BE2C (cell line): ENCODE measurements at regions not wholly inside any gene's neighbourhood (a gene's known extent, or its start where the extent isn't known, plus 50 kb on each side); places are given as distances from the start of the nearest gene placed in this dataset.

Source experiments
- DNase-seq: peaks from one replicate; pipeline ENCODE4 v3.0.0-alpha.2; 2020
- H3K27me3 ChIP-seq: fragments of 250-450 bp; sonication (Bioruptor Pico); 2 replicates; pipeline ENCODE4 v1.5.1; 2020; ENCODE audit warnings: mild to moderate bottlenecking
- H3K36me3 ChIP-seq: fragments of 250-450 bp; sonication (Bioruptor Pico); 2 replicates; pipeline ENCODE4 v1.5.1; 2020; ENCODE audit warnings: mild to moderate bottlenecking
- H3K4me1 ChIP-seq: fragments of 250-450 bp; sonication (Bioruptor Pico); 2 replicates; pipeline ENCODE4 v1.5.1; 2020
- H3K4me3 ChIP-seq: 2 replicates; pipeline ENCODE4 v1.5.1; 2011; ENCODE audit warnings: low read depth, low read length
- H3K9me3 ChIP-seq: fragments of 250-450 bp; sonication (Bioruptor Pico); 2 replicates; pipeline ENCODE4 v1.5.1; 2020
- CTCF ChIP-seq: IDR thresholded peaks from 2 replicates; pipeline ENCODE4 v1.5.1; 2012; ENCODE audit warnings: mild to moderate bottlenecking, low read depth, low read length

- Histone ChIP-seq H3K27me3 (no peaks in the 10 kb centered on the region), H3K4me3 (no peak overlapping the region), H3K36me3 (no peaks in the 10 kb centered on the region), H3K4me1 (no peaks in the 10 kb centered on the region), H3K9me3 (no peaks in the 10 kb centered on the region)
- DNase-seq: no peak
- no peak for TF ChIP-seq CTCF
Observed at GRCh38 chr6:168778201-168778600, 337.2 kb downstream of the SMOC2 start.

DNA sequence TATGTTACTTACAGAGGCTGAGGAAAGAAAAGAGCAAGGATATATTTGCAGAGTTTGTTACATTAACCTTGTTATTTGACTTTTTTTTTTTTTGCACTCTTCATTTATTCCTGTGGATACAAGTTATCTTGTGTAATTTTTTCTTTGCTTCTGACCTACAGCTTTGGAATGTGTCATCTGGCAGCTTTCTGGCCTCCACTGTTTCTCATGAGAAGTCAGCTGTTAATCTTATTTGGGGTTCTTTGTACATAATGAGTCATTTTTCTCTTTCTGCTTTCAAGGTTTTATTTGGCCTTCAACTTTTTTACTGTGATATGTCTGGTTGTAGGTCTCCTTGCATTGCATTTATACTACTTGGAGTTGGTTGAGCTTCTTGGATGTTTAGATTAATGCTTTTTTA, 333.4 kb downstream of the SMOC2 start:
- TF ChIP-seq CTCF: no peak

DNA sequence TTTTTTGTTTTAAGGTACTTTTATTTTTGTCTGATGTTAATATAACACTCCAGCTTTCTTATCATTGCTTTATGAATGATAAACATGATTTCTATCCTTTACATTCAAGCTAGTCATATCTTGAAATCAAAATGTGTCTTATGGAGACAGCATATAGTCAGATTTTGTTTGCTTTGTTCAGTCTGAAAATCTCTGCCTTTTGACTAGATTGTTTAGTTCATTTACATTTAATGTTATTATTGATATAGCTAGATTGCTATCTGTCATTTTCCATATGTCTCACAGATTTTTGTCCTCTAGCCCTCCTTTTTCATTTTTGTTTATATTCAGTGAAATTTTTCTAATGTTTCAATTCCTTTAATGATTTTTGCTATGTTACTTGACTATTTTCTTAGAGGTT, 332.8 kb downstream of the SMOC2 start:
- no peak overlapping the region for H3K4me3 ChIP-seq
- H3K4me1 ChIP-seq: no peaks in the 10 kb centered on the region
- DNase-seq: no peak
- H3K27me3 ChIP-seq: no peaks in the 10 kb centered on the region
- no peaks in the 10 kb centered on the region for H3K36me3 ChIP-seq
- TF ChIP-seq CTCF: no peak
- H3K9me3 ChIP-seq: no peaks in the 10 kb centered on the region

More for the DNA sequence above, 333.4 kb downstream of the SMOC2 start:
- Histone ChIP-seq H3K4me3 (no peak overlapping the region), H3K4me1 (no peaks in the 10 kb centered on the region), H3K27me3 (no peaks in the 10 kb centered on the region), H3K36me3 (no peaks in the 10 kb centered on the region), H3K9me3 (no peaks in the 10 kb centered on the region)
- DNase-seq: no peak

DNA sequence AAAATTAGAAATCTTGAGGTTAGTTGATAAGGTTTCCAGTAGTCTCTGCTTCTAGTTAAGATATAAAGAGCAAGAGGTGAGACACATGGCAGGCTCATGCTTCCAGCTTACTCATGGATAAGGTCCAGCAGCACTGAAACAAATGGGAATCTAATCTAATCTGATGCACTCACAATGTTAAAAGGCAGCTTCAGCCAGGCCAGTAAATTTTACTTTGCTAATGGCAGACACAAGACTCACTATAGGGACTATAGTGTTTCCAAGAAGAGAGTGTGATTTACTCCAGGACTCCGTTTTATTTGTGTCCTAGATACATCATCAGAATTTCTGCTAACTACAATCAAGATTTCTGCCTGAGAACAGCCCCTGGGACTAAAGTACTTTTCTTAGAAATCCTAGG, 324.8 kb downstream of the SMOC2 start:
- Histone ChIP-seq H3K9me3 (no peaks in the 10 kb centered on the region), H3K4me3 (no peak overlapping the region), H3K36me3 (no peaks in the 10 kb centered on the region), H3K4me1 (no peaks in the 10 kb centered on the region), H3K27me3 (no peaks in the 10 kb centered on the region)
- DNase-seq: no peak
- no peak for TF ChIP-seq CTCF

- H3K9me3 ChIP-seq: no peaks in the 10 kb centered on the region
Observed at GRCh38 chr6:168756009-168756634, 315.1 kb downstream of the SMOC2 start.

More at GRCh38 chr6:168756009-168756634, 315.1 kb downstream of the SMOC2 start:
- Histone ChIP-seq H3K4me3 (no peak overlapping the region), H3K27me3 (no peaks in the 10 kb centered on the region), H3K4me1 (no peaks in the 10 kb centered on the region), H3K36me3 (no peaks in the 10 kb centered on the region)
- DNase-seq: no peak
- no peak for TF ChIP-seq CTCF
